Suprapubic skin (tissue), 4 donors: ENCODE measurements at regions not wholly inside any gene's neighbourhood (a gene's known extent, or its start where the extent isn't known, plus 50 kb on each side); places are given as distances from the start of the nearest gene placed in this dataset.

Experiments used
- DNase-seq, 2 donors: peaks; one replicate each; pipeline ENCODE4 v3.0.0-alpha.2; 2019; ENCODE audit warnings: low spot score in 2 of 2
- H3K27ac ChIP-seq: fragments of 200-600 bp; sonication (generic); one replicate; pipeline ENCODE4 v1.5.1; 2019
- H3K27me3 ChIP-seq: fragments of 200-600 bp; sonication (generic); one replicate; pipeline ENCODE4 v1.5.1; 2019
- H3K36me3 ChIP-seq: fragments of 200-600 bp; sonication (generic); one replicate; pipeline ENCODE4 v1.5.1; 2019
- H3K4me1 ChIP-seq: fragments of 200-600 bp; sonication (generic); one replicate; pipeline ENCODE4 v1.5.1; 2019
- H3K4me3 ChIP-seq: fragments of 200-600 bp; sonication (generic); one replicate; pipeline ENCODE4 v1.5.1; 2019; ENCODE audit warnings: mild to moderate bottlenecking
- H3K9me3 ChIP-seq: fragments of 200-600 bp; sonication (generic); one replicate; pipeline ENCODE4 v1.5.1; 2019
- CTCF ChIP-seq, 2 donors: fragments of 200-600 bp in 1 of 2; fragments of 450-650 bp in 1 of 2; sonication (generic) in 1 of 2; IDR thresholded peaks; one replicate each; pipeline ENCODE4 v1.5.1; 2016 to 2019; ENCODE audit warnings: antibody characterized with exemption in 2 of 2, mild to moderate bottlenecking in 1 of 2, moderate library complexity in 1 of 2
- EP300 ChIP-seq: sonication (generic); formaldehyde crosslinking; IDR thresholded peaks from one replicate; pipeline ENCODE4 v1.6.1; 2017; ENCODE audit warnings: antibody characterized with exemption
- POLR2A ChIP-seq, 2 donors: fragments of 450-650 bp; IDR thresholded peaks; one replicate each; pipeline ENCODE4 v1.6.1; 2017; ENCODE audit warnings: antibody characterized with exemption in 2 of 2, mild to moderate bottlenecking in 2 of 2, moderate library complexity in 2 of 2
- POLR2AphosphoS5 ChIP-seq, 3 donors: sonication (generic); formaldehyde crosslinking; IDR thresholded peaks; one replicate each; pipeline ENCODE4 v1.6.1; 2017; ENCODE audit warnings: antibody characterized with exemption in 3 of 3
- WGBS: methylation state at CpG from one replicate; pipeline ENCODE4 v1.1.5; 2018; 5-methylcytosine and 5-hydroxymethylcytosine counted together

- Histone ChIP-seq H3K36me3 (no peaks in the 10 kb centered on the region), H3K9me3 (no peaks in the 10 kb centered on the region), H3K4me1 (no peaks in the 10 kb centered on the region), H3K27ac (no peak overlapping the region), H3K27me3 (no peaks in the 10 kb centered on the region), H3K4me3 (no peak overlapping the region)
- TF ChIP-seq POLR2AphosphoS5 (IDR thresholded peaks at IDR 0.05) (no peak), CTCF (IDR thresholded peaks at IDR 0.05) (no peak), EP300 (no peak), POLR2A (IDR thresholded peaks at IDR 0.05) (no peak)
- no peak for DNase-seq
These were observed 609.8 kb downstream of the ZNF674 start for GRCh38 chrX:45935408-45935807.

- no peaks in the 10 kb centered on the region for H3K4me1 ChIP-seq
- no peaks in the 10 kb centered on the region for H3K9me3 ChIP-seq
- no peak overlapping the region for H3K27ac ChIP-seq
- H3K36me3 ChIP-seq: no peaks in the 10 kb centered on the region
- H3K4me3 ChIP-seq: no peak overlapping the region
- no peak for DNase-seq
- no peak for TF ChIP-seq EP300
- TF ChIP-seq POLR2AphosphoS5 (IDR thresholded peaks at IDR 0.05): no peak
- TF ChIP-seq CTCF (IDR thresholded peaks at IDR 0.05): no peak
- TF ChIP-seq POLR2A (IDR thresholded peaks at IDR 0.05): no peak
- WGBS: 76% methylated on average over 3 of the region's 3 CpGs
- no peaks in the 10 kb centered on the region for H3K27me3 ChIP-seq
These were observed 632.9 kb downstream of the ZNF674 start for GRCh38 chrX:45912316-45912715.

DNA sequence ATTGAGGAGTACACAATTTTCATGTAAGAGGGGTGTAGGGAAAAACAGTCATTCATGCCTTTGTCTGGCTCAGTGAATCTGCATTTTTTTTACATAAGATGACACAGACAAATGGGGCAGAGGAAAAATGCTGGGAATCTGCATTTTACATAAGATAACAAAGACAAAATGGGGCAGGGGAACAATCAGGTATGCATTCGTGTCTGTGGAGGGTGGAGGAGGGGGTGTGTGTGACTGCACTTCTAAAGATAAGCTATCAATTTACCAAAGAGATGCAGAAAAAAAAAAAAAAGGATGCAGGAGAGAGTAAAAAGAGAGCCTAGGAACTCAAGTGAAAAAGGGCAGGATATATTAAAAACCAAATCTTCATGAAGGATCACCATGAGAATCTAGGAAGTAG, 637.4 kb downstream of the ZNF674 start:
- Histone ChIP-seq H3K27ac (no peak overlapping the region), H3K4me1 (no peaks in the 10 kb centered on the region), H3K36me3 (no peaks in the 10 kb centered on the region), H3K9me3 (no peaks in the 10 kb centered on the region), H3K27me3 (no peaks in the 10 kb centered on the region), H3K4me3 (no peak overlapping the region)
- 58% methylated on average over 1 of the region's 1 CpG for WGBS
- TF ChIP-seq EP300: no peak
- TF ChIP-seq POLR2A (IDR thresholded peaks at IDR 0.05): no peak
- TF ChIP-seq CTCF (IDR thresholded peaks at IDR 0.05): no peak
- TF ChIP-seq POLR2AphosphoS5 (IDR thresholded peaks at IDR 0.05): no peak
- DNase-seq: no peak

- Histone ChIP-seq H3K27me3 (no peaks in the 10 kb centered on the region), H3K4me1 (no peaks in the 10 kb centered on the region), H3K9me3 (no peaks in the 10 kb centered on the region), H3K27ac (no peak overlapping the region), H3K36me3 (no peaks in the 10 kb centered on the region), H3K4me3 (no peak overlapping the region)
- DNase-seq: no peak
- WGBS: 40% methylated on average over 5 of the region's 5 CpGs
- TF ChIP-seq POLR2AphosphoS5 (IDR thresholded peaks at IDR 0.05): no peak
- no peak for TF ChIP-seq CTCF (IDR thresholded peaks at IDR 0.05)
- no peak for TF ChIP-seq EP300
- no peak for TF ChIP-seq POLR2A (IDR thresholded peaks at IDR 0.05)
These were observed 641.4 kb downstream of the ZNF674 start for GRCh38 chrX:45903781-45904201.

GRCh38 chrX:45900766-45901615, 644.2 kb downstream of the ZNF674 start:
- H3K4me3 ChIP-seq: no peak overlapping the region

More at GRCh38 chrX:45900766-45901615, 644.2 kb downstream of the ZNF674 start:
- no peaks in the 10 kb centered on the region for H3K36me3 ChIP-seq
- H3K9me3 ChIP-seq: no peaks in the 10 kb centered on the region
- DNase-seq: no peak
- no peaks in the 10 kb centered on the region for H3K4me1 ChIP-seq
- no peaks in the 10 kb centered on the region for H3K27me3 ChIP-seq
- no peak for TF ChIP-seq EP300
- TF ChIP-seq POLR2AphosphoS5 (IDR thresholded peaks at IDR 0.05): no peak
- no peak for TF ChIP-seq CTCF (IDR thresholded peaks at IDR 0.05)
- TF ChIP-seq POLR2A (IDR thresholded peaks at IDR 0.05): no peak
- H3K27ac ChIP-seq: no peak overlapping the region
- 50% methylated on average over 9 of the region's 9 CpGs for WGBS
